MM.1S (cell line): ENCODE measurements at regions not wholly inside any gene's neighbourhood (a gene's known extent, or its start where the extent isn't known, plus 50 kb on each side); places are given as distances from the start of the nearest gene placed in this dataset.

Experiments used
- CTCF ChIP-seq: fragments of 300-600 bp; sonication (generic); IDR thresholded peaks from 2 replicates; pipeline ENCODE4 v1.5.1; 2016; ENCODE audit warnings: antibody characterized with exemption, low read length, mixed read lengths
- EZH2 ChIP-seq: fragments of 300-600 bp; sonication (generic); optimal IDR thresholded peaks from 2 replicates; pipeline ENCODE3; 2017; ENCODE audit warnings: low read depth, mild to moderate bottlenecking, antibody characterized with exemption, low read length, mixed read lengths
- EZH2phosphoT487 ChIP-seq: fragments of 300-600 bp; sonication (generic); IDR thresholded peaks from 2 replicates; pipeline ENCODE4 v1.6.1; 2018; ENCODE audit warnings: antibody characterized with exemption, low read length

- TF ChIP-seq CTCF (no peak), EZH2 (no peak), EZH2phosphoT487 (no peak)
These were observed 128.7 kb downstream of the FAM204A start for GRCh38 chr10:118213436-118213835.
